GM21576 (cell line): ENCODE measurements at regions not wholly inside any gene's neighbourhood (a gene's known extent, or its start where the extent isn't known, plus 50 kb on each side); places are given as distances from the start of the nearest gene placed in this dataset.

Experiments used
- ATAC-seq: cut with Tn5 transposase; IDR thresholded peaks from one replicate; pipeline ENCODE4 v1.9.1; 2021; ENCODE audit warnings: mild to moderate bottlenecking, moderate library complexity; ENCODE audit not compliant: unreplicated experiment

GRCh38 chr10:50936335-50936734 lies 50.9 kb upstream of the A1CF start:
- ATAC-seq, result no peak

- no peak for ATAC-seq
These were observed 51.9 kb upstream of the A1CF start for GRCh38 chr10:50937230-50937907.

- no peak for ATAC-seq
These were observed 56.2 kb upstream of the A1CF start for GRCh38 chr10:50941629-50942028.

GRCh38 chr10:50946991-50947781 lies 61.8 kb upstream of the A1CF start:
- no peak for ATAC-seq

GRCh38 chr10:50951365-50951764 lies 65.9 kb upstream of the A1CF start:
- ATAC-seq, result no peak

GRCh38 chr10:50961297-50961696 lies 75.9 kb upstream of the A1CF start:
- ATAC-seq, result no peak

GRCh38 chr10:50963063-50963462 lies 77.6 kb upstream of the A1CF start:
- no peak for ATAC-seq

GRCh38 chr10:50968386-50969091 lies 83.1 kb upstream of the A1CF start:
- ATAC-seq, result no peak

- ATAC-seq, result no peak
These were observed 87.2 kb upstream of the A1CF start for GRCh38 chr10:50972591-50972990.

- ATAC-seq, result no peak
These were observed 92.9 kb upstream of the PRKG1 start for GRCh38 chr10:50981385-50981784.

- no peak for ATAC-seq
These were observed 92.4 kb upstream of the PRKG1 start for GRCh38 chr10:50981904-50982303.

GRCh38 chr10:50982989-50983388 lies 91.3 kb upstream of the PRKG1 start:
- no peak for ATAC-seq

- no peak for ATAC-seq
These were observed 86.4 kb upstream of the PRKG1 start for GRCh38 chr10:50987934-50988333.

- no peak for ATAC-seq
These were observed 85.5 kb upstream of the PRKG1 start for GRCh38 chr10:50988792-50989191.

- ATAC-seq, result no peak
These were observed 83.5 kb upstream of the PRKG1 start for GRCh38 chr10:50990568-50991455.

- no peak for ATAC-seq
These were observed 82.6 kb upstream of the PRKG1 start for GRCh38 chr10:50991456-50992355.

GRCh38 chr10:50992356-50992901 lies 81.9 kb upstream of the PRKG1 start:
- no peak for ATAC-seq

GRCh38 chr10:50992972-50993766 lies 81.1 kb upstream of the PRKG1 start:
- no peak for ATAC-seq

GRCh38 chr10:50993771-50994251 lies 80.5 kb upstream of the PRKG1 start:
- no peak for ATAC-seq
